NCI-H1048 (cell line): ENCODE measurements at regions not wholly inside any gene's neighbourhood (a gene's known extent, or its start where the extent isn't known, plus 50 kb on each side); places are given as distances from the start of the nearest gene placed in this dataset.

Experiments used
- DNase-seq: peaks from one replicate; lab custom pipeline; 2025; lab: John Stamatoyannopoulos, UW

- DNase-seq: no peak
Measured at GRCh38 chr7:109127145-109127544, 557.5 kb downstream of the DNAJB9 start.

- DNase-seq: no peak
Measured at GRCh38 chr7:109131141-109131540, 561.5 kb downstream of the DNAJB9 start.

- DNase-seq: no peak
Measured at GRCh38 chr7:109136893-109137292, 567.2 kb downstream of the DNAJB9 start.

GRCh38 chr7:109154748-109155147, 585.1 kb downstream of the DNAJB9 start:
- no peak for DNase-seq

- DNase-seq: no peak
Measured at GRCh38 chr7:109158246-109158645, 588.6 kb downstream of the DNAJB9 start.

GRCh38 chr7:109176661-109177060, 607.0 kb downstream of the DNAJB9 start:
- no peak for DNase-seq

- no peak for DNase-seq
Measured at GRCh38 chr7:109178342-109178741, 608.7 kb downstream of the DNAJB9 start.

GRCh38 chr7:109179601-109180000, 609.9 kb downstream of the DNAJB9 start:
- DNase-seq: no peak

GRCh38 chr7:109190766-109191398, 621.2 kb downstream of the DNAJB9 start:
- no peak for DNase-seq

GRCh38 chr7:109206196-109206595, 636.5 kb downstream of the DNAJB9 start:
- no peak for DNase-seq

- DNase-seq: no peak
Measured at GRCh38 chr7:109213081-109213480, 643.4 kb downstream of the DNAJB9 start.

GRCh38 chr7:109215341-109215740, 645.7 kb downstream of the DNAJB9 start:
- DNase-seq: no peak

GRCh38 chr7:109224100-109224499, 654.4 kb downstream of the DNAJB9 start:
- DNase-seq: no peak

GRCh38 chr7:109226699-109227098, 657.0 kb downstream of the DNAJB9 start:
- no peak for DNase-seq

- no peak for DNase-seq
Measured at GRCh38 chr7:109235316-109235715, 665.6 kb downstream of the DNAJB9 start.

GRCh38 chr7:109246330-109247077, 676.8 kb downstream of the DNAJB9 start:
- no peak for DNase-seq

GRCh38 chr7:109256762-109257560, 687.3 kb downstream of the DNAJB9 start:
- DNase-seq: no peak

- DNase-seq: no peak
Measured at GRCh38 chr7:109259151-109259550, 689.5 kb downstream of the DNAJB9 start.

GRCh38 chr7:109261781-109262180, 692.1 kb downstream of the DNAJB9 start:
- no peak for DNase-seq

- no peak for DNase-seq
Measured at GRCh38 chr7:109266610-109267009, 696.9 kb downstream of the DNAJB9 start.

- no peak for DNase-seq
Measured at GRCh38 chr7:109276348-109276747, 706.7 kb downstream of the DNAJB9 start.

GRCh38 chr7:109282726-109283125, 713.1 kb downstream of the DNAJB9 start:
- DNase-seq: no peak

- no peak for DNase-seq
Measured at GRCh38 chr7:109284943-109285342, 715.3 kb downstream of the DNAJB9 start.
